ENCODE measurements at regions not wholly inside any gene's neighbourhood (a gene's known extent, or its start where the extent isn't known, plus 50 kb on each side); places are given as distances from the start of the nearest gene placed in this dataset.
"Not testable (repeated sequence)": the region's sequence is repeated elsewhere in the genome, so short reads cannot be mapped to it uniquely, and the experiment has no call there.

DNA sequence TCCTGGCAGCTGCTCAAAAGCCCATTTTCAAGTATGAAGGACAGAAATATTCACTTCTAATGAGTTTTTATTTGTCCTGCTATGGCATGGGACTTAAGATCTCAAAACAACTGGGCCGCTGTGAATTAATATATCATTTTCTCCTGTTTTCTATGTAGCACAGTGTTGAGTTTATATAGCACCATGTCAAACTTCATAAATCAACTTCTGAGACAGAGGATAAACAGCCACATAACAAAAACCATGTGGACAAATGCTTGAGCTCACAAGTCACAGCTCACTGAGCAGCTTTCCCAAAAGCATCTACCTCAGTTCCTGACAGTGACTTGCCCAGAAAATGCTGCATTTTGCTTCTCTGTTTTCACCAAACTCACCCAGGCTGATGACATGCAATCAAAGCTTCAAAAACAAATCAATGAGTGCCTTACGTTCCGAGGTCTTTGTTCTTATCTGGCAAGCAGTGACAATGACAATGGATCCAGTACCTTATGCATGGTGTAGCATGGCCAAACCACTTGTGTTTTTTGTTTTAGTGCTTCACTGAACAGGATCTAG, 722.6 kb downstream of the LRRIQ3 start:
- FAIRE-seq (no peak), DNase-seq (no peak), ATAC-seq (no peak)
- Histone ChIP-seq H3K4me3 (no peak overlapping the region), H3K36me3 (no peaks in the 10 kb centered on the region), H3K9me3 (no peaks in the 10 kb centered on the region), H3K27me3 (no peaks in the 10 kb centered on the region), H3K27ac (no peak overlapping the region), H3K4me1 (no peaks in the 10 kb centered on the region)
- 19 to 21% methylated on average over 3 of the region's 3 CpGs for WGBS, 2 donors
- intact Hi-C loops (cut with DNase I) = no loop called here
- TF ChIP-seq, protein P1, sequence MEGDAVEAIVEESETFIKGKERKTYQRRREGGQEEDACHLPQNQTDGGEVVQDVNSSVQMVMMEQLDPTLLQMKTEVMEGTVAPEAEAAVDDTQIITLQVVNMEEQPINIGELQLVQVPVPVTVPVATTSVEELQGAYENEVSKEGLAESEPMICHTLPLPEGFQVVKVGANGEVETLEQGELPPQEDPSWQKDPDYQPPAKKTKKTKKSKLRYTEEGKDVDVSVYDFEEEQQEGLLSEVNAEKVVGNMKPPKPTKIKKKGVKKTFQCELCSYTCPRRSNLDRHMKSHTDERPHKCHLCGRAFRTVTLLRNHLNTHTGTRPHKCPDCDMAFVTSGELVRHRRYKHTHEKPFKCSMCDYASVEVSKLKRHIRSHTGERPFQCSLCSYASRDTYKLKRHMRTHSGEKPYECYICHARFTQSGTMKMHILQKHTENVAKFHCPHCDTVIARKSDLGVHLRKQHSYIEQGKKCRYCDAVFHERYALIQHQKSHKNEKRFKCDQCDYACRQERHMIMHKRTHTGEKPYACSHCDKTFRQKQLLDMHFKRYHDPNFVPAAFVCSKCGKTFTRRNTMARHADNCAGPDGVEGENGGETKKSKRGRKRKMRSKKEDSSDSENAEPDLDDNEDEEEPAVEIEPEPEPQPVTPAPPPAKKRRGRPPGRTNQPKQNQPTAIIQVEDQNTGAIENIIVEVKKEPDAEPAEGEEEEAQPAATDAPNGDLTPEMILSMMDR (IDR thresholded peaks at IDR 0.05) = no peak

DNA sequence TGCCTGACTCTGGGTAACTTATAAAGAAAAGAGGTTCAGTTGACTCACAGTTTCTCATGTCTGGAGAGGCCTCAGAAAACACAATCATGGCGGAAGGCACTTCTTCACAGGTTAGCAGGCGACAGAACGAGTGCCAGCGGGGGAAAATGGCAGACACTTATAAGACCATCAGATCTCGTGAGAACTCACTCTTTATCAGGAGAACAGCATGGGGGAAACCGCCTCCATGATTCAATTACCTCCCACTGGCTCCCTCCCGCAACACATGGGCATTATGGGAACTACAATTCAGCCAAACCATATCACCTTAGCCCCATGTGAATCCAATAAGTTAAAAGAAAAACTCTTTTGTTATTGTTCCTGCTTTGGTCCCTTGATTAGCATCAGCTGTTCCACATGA, 725.2 kb downstream of the LRRIQ3 start:
- no peak overlapping the region for H3K27ac ChIP-seq
- ATAC-seq = no peak
- no peaks in the 10 kb centered on the region for H3K27me3 ChIP-seq
- no peaks in the 10 kb centered on the region for H3K9me3 ChIP-seq
- 66 to 77% methylated on average over 7 of the region's 7 CpGs for WGBS, 2 donors
- intact Hi-C loops (cut with DNase I) = no loop called here
- no peaks in the 10 kb centered on the region for H3K4me1 ChIP-seq
- no peak for FAIRE-seq
- no peaks in the 10 kb centered on the region for H3K36me3 ChIP-seq
- TF ChIP-seq, protein P1 (IDR thresholded peaks at IDR 0.05) = no peak
- H3K4me3 ChIP-seq = no peak overlapping the region
- DNase-seq = no peak

GRCh38 chr1:73467731-73468130, 730.2 kb downstream of the LRRIQ3 start:
- no peak for DNase-seq
- TF ChIP-seq, protein P1 (IDR thresholded peaks at IDR 0.05) = no peak

DNA sequence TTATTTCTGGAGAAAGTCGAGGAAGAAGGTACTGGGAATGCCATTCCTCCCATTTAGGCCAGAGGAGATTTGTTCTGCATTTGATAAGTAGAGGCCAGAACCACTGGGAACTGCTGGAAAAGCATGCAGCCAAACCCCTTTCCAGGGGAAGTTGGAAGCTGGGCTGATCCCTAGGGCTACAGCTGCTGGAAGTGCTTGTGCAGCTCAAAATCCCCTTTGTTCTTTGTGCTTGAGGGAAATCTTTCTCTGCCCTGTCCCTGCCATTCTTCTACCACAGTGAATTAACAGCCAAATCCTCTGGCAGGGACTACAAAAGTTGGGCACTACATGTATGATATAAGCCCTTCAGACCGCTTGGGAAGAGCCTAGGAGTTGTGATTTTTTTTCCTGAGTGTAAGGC, 734.1 kb downstream of the LRRIQ3 start:
- WGBS, 2 donors = 52 to 55% methylated on average over 2 of the region's 2 CpGs
- FAIRE-seq = no peak
- intact Hi-C loops (cut with DNase I) = no loop called here
- H3K36me3 ChIP-seq = no peaks in the 10 kb centered on the region
- H3K27ac ChIP-seq = no peak overlapping the region
- no peak overlapping the region for H3K4me3 ChIP-seq
- no peaks in the 10 kb centered on the region for H3K4me1 ChIP-seq
- no peaks in the 10 kb centered on the region for H3K27me3 ChIP-seq
- DNase-seq = no peak
- no peaks in the 10 kb centered on the region for H3K9me3 ChIP-seq
- ATAC-seq = no peak
- TF ChIP-seq, protein P1 (IDR thresholded peaks at IDR 0.05) = no peak

More at GRCh38 chr1:73467731-73468130, 730.2 kb downstream of the LRRIQ3 start:
- H3K36me3 ChIP-seq = no peaks in the 10 kb centered on the region
- H3K9me3 ChIP-seq = no peaks in the 10 kb centered on the region
- FAIRE-seq (no peak), ATAC-seq (no peak)
- intact Hi-C loops (cut with DNase I) = no loop called here
- no peak overlapping the region for H3K4me3 ChIP-seq
- no peaks in the 10 kb centered on the region for H3K27me3 ChIP-seq
- H3K4me1 ChIP-seq = no peaks in the 10 kb centered on the region
- no peak overlapping the region for H3K27ac ChIP-seq

- ATAC-seq (no peak), DNase-seq (no peak), FAIRE-seq (no peak)
- no peaks in the 10 kb centered on the region for H3K9me3 ChIP-seq
- 10 to 16% methylated on average over 2 of the region's 2 CpGs for WGBS, 2 donors
- TF ChIP-seq, protein P1 (IDR thresholded peaks at IDR 0.05) = no peak
- H3K4me3 ChIP-seq = no peak overlapping the region
- H3K27ac ChIP-seq = no peak overlapping the region
- intact Hi-C loops (cut with DNase I) = no loop called here
- H3K36me3 ChIP-seq = no peaks in the 10 kb centered on the region
- H3K27me3 ChIP-seq = no peaks in the 10 kb centered on the region
- no peaks in the 10 kb centered on the region for H3K4me1 ChIP-seq
These were observed 745.5 kb downstream of the LRRIQ3 start for GRCh38 chr1:73452522-73452921.

DNA sequence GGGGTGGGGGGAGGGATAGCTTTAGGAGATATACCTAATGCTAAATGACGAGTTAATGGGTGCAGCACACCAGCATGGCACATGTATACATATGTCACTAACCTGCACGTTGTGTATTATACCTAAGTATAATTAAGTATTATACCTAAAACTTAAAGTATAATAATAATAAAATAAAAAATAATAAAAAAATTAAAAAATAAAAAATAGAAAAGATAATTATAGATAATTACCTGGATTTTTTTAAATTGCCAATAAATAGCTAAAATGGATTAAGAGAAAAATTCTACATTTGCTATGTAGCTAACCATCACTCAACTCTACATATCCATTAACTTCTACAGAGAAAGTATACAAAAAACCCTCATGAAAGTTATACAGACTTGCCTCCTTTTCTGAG, 747.3 kb downstream of the LRRIQ3 start:
- intact Hi-C loops (cut with DNase I); H3K27ac ChIP-seq; H3K9me3 ChIP-seq; H3K27me3 ChIP-seq; FAIRE-seq; H3K36me3 ChIP-seq; H3K4me1 ChIP-seq; DNase-seq; H3K4me3 ChIP-seq; ATAC-seq: not testable (repeated sequence)
- 67 to 96% methylated on average over 1 to 2 of the region's 2 CpGs for WGBS, 2 donors

Data from pancreas (tissue), 10 donors.